Astrocyte (in vitro differentiated cells and primary cell): ENCODE measurements at regions not wholly inside any gene's neighbourhood (a gene's known extent, or its start where the extent isn't known, plus 50 kb on each side); places are given as distances from the start of the nearest gene placed in this dataset.

Experiments
- EZH2 ChIP-seq: IDR thresholded peaks from 2 replicates; pipeline ENCODE4 v1.6.1; 2012; ENCODE audit warnings: mild to moderate bottlenecking, low read length, inconsistent platforms; ENCODE audit not compliant: insufficient read depth
- TF ChIP-seq, protein P1 (sequence below): IDR thresholded peaks from 2 replicates; pipeline ENCODE4 v1.5.1; 2011; ENCODE audit warnings: low read depth, mild to moderate bottlenecking, inconsistent platforms, low read length, moderate library complexity; ENCODE audit not compliant: insufficient read depth

DNA sequence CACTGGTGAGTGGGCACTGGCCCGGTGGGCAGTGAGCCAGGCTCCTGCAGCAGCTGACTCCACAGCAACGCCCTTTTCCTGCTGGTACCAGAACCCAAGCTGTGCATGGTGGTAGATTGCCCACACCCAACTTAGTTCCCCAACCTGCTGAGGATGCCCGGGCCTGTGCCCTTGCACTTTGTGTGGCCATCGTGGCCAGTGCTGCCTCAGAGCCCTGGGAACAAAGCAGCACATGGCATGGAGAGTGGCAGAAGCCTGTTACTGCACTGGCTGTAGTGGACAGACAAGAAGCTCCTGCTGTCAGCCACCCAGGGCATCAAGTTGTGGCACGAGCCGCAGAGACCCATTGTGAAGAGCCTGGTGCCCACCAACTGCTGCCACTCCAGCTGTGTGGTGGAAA lies 612.9 kb downstream of the DNAH5 start:
- TF ChIP-seq, protein P1, sequence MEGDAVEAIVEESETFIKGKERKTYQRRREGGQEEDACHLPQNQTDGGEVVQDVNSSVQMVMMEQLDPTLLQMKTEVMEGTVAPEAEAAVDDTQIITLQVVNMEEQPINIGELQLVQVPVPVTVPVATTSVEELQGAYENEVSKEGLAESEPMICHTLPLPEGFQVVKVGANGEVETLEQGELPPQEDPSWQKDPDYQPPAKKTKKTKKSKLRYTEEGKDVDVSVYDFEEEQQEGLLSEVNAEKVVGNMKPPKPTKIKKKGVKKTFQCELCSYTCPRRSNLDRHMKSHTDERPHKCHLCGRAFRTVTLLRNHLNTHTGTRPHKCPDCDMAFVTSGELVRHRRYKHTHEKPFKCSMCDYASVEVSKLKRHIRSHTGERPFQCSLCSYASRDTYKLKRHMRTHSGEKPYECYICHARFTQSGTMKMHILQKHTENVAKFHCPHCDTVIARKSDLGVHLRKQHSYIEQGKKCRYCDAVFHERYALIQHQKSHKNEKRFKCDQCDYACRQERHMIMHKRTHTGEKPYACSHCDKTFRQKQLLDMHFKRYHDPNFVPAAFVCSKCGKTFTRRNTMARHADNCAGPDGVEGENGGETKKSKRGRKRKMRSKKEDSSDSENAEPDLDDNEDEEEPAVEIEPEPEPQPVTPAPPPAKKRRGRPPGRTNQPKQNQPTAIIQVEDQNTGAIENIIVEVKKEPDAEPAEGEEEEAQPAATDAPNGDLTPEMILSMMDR, result no peak
- no peak for TF ChIP-seq EZH2
